ENCODE measurements at regions not wholly inside any gene's neighbourhood (a gene's known extent, or its start where the extent isn't known, plus 50 kb on each side); places are given as distances from the start of the nearest gene placed in this dataset.

DNA sequence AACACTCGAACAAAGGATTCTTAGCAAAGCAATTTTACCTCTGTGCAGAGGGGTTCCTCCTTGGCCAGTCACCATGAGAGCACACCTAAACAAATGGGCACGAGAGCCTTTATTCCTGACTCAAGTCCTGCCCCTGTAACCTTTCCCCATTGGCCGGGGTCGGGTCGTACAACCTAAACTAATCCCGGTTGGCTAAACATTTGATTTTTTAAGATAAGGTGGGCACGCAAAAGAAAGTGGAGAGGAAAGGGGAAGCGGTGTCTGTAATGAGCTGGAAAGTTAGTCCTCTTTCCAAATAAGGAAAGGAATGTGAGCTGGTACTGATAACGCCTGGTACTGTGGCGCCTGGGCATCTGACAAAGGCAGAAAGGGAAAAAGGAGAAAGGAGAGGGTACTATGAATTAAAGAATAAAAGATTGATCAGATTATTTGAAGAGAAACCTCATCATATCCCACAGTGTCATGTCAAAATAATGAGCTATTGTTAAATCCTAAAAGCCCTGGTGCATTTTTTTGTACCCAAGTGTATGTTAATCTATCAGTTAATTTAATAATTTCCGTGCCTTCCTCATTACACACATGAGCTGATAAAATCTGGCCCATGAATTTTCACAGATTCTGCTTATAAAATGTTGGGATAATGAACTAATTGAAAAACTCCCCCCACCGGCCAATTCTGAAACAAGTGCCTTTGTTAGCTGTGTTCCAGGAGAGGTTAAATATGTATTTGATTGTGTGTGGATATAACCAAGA is 335.7 kb downstream of the RFC3 start:
- Histone ChIP-seq H2AK5ac (ENCODE audit: insufficient read length, low read length) (no peak overlapping the region), H3K9ac (ENCODE audit: extremely low read depth, insufficient read length, low read length) (no peak overlapping the region), H3K79me2 (ENCODE audit: insufficient read depth, low read length) (0 out of 2 replicates have a peak, but pooled peaks cover 1% of the 10 kb centered on the region), H3K23ac (ENCODE audit: insufficient read length, low read depth, low read length) (no peak overlapping the region), H3K27me3 (ENCODE audit: insufficient read depth, low read length) (no peaks in the 10 kb centered on the region), H3K79me1 (ENCODE audit: insufficient read depth, low read depth, low read length, poor library complexity, severe bottlenecking) (no peaks in the 10 kb centered on the region), H2BK20ac (ENCODE audit: low read depth, low read length, poor library complexity, severe bottlenecking) (no peak overlapping the region), H3K4me2 (ENCODE audit: insufficient read depth, insufficient read length, low read length) (no peak overlapping the region), H2BK12ac (ENCODE audit: insufficient read length, low read depth, low read length) (no peak overlapping the region), H3K23me2 (ENCODE audit: insufficient read length, low read depth, low read length, poor library complexity, severe bottlenecking) (no peaks in the 10 kb centered on the region), H4K8ac (replicated peaks; ENCODE audit: insufficient read length, low read depth, low read length) (no peak overlapping the region), H3K4ac (ENCODE audit: low read depth, low read length) (no peak overlapping the region; the same call in 1 of the 2 replicates), H2BK5ac (ENCODE audit: insufficient read length, low read length) (no peak overlapping the region), H2BK15ac (ENCODE audit: low read depth, low read length) (no peak overlapping the region), H3K9me3 (ENCODE audit: control insufficient read depth, low read depth, low read length) (no peaks in the 10 kb centered on the region), H3K56ac (ENCODE audit: insufficient read length, low read depth, low read length) (no peak overlapping the region), H3K18ac (ENCODE audit: insufficient read length, low read depth, low read length) (no peak overlapping the region), H2BK120ac (ENCODE audit: low read depth, low read length, poor library complexity, severe bottlenecking) (no peak overlapping the region), H3T11ph (ENCODE audit: low read length) (peak overlapping the region; percentile 77), H2AFZ (ENCODE audit: low read length) (peak overlapping the region; percentile 69), H4K5ac (ENCODE audit: insufficient read length, low read depth, low read length) (no peak overlapping the region), H4K20me1 (ENCODE audit: control insufficient read depth, insufficient read depth, insufficient read length) (no peaks in the 10 kb centered on the region), H3K4me1 (ENCODE audit: insufficient read depth, low read length) (no peaks in the 10 kb centered on the region; the same call in none of the 2 replicates), H3K27ac (ENCODE audit: insufficient read length, low read depth, low read length) (no peak overlapping the region), H3K14ac (ENCODE audit: insufficient read depth, low read length) (no peak overlapping the region; the same call in 1 of the 2 replicates), H4K91ac (ENCODE audit: insufficient read length, low read depth, low read length) (no peak overlapping the region)
- Mint-ChIP-seq H3K9me3 (no peaks in the 10 kb centered on the region), H3K27ac (peak overlapping the region in 1 of 3 experiments; percentile 65; a peak in 1 of 7 replicates), H3K27me3 (ENCODE audit: low read depth) (no peaks in the 10 kb centered on the region), H3K4me1 (peaks cover 18 to 24% of the 10 kb centered on the region in 2 experiments), H3K36me3 (ENCODE audit: insufficient read depth in 1 of 3, low read depth in 3 of 3) (no peaks in the 10 kb centered on the region), H3K4me3 (no peak overlapping the region)
- no peak for TF ChIP-seq CTCF (conservative IDR thresholded peaks at IDR 0.05)
- no CpG with 5 or more reads among the region's 12 CpGs for WGBS (ENCODE audit: extremely low coverage, insufficient read length, low lambda C conversion rate)
- DNase-seq = no peak

Measured in H9 (cell line).